GM10248 (cell line): ENCODE measurements at regions not wholly inside any gene's neighbourhood (a gene's known extent, or its start where the extent isn't known, plus 50 kb on each side); places are given as distances from the start of the nearest gene placed in this dataset.

Source experiments
- CTCF ChIA-PET: fragments of 300-600 bp; sonication (Branson Sonifier 250); formaldehyde crosslinking; extraction: SDS; loops from one replicate; lab custom pipeline; 2021; ENCODE audit warnings: antibody characterized with exemption; lab: Yijun Ruan, JAX
- POLR2A ChIA-PET: fragments of 350-650 bp; sonication (Branson Sonifier 250); formaldehyde crosslinking; extraction: SDS; loops from one replicate; lab custom pipeline; 2020; ENCODE audit warnings: antibody characterized with exemption; lab: Yijun Ruan, JAX
- DNase-seq: peaks from one replicate; pipeline ENCODE4 v3.0.0; 2012; ENCODE audit errors: extremely low spot score
- CTCF ChIP-seq: IDR thresholded peaks from 2 replicates; pipeline ENCODE4 v1.5.1; 2012; ENCODE audit warnings: mild to moderate bottlenecking, low read depth; ENCODE audit errors: extremely low read depth, missing control alignments, control extremely low read depth

DNA sequence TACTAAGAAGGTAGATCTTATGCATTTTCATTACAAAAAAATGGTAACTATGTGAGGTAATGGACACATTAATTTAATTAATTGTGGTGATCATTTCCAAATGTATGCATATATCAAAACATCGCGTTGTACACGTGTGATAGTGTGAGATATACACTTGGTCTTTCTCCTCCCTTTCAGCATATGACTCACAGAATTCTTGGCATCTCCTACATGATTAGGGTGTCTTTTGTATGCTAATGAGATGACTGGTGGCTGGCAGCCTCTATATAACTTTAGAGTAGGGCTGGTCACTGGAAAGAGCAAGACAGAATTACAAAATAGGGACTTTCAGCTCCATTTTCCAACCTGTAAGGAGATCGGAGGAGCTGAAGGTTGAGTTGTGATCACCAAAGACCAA is 1167.6 kb downstream of the CDH12 start:
- POLR2A ChIA-PET: no interaction called here

DNA sequence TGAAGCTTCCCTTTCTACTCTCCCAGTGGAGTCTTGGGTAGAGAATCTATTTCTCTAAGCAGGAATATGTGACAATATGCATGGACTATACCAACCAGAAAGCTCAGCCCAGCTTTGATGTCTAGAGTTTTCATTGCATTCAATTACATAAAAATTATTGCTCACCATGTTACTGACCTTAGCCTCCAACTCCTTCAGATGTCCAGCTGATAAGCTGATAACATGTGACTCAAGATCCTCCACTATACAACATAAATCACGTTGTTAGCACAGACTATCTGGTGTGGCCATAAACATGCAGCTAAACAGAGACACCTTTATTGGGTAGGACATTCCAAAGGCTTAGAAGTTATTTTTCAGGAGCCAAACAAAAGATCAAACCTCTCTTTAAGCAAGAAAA is 1168.2 kb downstream of the CDH12 start:
- no peak for TF ChIP-seq CTCF
- ChIA-PET CTCF (interaction anchor here (0.9 to 1.3 kb wide), 2 partner anchors 9 to 10 kb away, joined by 3 read pairs; no protein-coding TSS in a partner anchor), POLR2A (no interaction called here)
- DNase-seq: no peak

More for the DNA sequence above, 1167.6 kb downstream of the CDH12 start:
- CTCF ChIA-PET: interaction anchor here (0.9 to 1.3 kb wide), 2 partner anchors 9 to 11 kb away, joined by 3 read pairs; no protein-coding TSS in a partner anchor
- no peak for DNase-seq
- no peak for TF ChIP-seq CTCF

DNA sequence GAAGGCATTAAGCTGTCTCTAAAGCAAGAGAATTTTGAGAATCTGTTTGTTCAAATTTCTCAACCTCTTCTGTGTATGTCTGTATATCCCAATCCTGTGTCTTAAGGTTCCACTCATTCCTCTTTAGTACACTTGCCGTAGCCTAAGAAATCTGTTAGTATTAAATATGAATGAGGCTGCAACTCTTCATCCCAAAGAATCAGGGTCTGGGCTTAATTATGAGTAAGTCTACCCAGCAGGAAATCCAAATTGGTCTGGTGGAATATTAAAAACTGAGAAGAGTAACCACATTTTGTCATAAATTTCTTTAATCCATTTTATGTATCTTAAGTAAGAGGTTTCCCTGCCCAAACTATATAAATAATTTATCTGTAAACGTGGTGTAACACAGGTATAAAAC is 1171.2 kb downstream of the CDH12 start:
- no peak for DNase-seq
- POLR2A ChIA-PET: no interaction called here
- TF ChIP-seq CTCF: no peak
- CTCF ChIA-PET: no interaction called here

GRCh38 chr5:21680641-21681040 is 1172.5 kb downstream of the CDH12 start:
- CTCF ChIA-PET: no interaction called here
- TF ChIP-seq CTCF: no peak
- POLR2A ChIA-PET: no interaction called here
- DNase-seq: no peak

DNA sequence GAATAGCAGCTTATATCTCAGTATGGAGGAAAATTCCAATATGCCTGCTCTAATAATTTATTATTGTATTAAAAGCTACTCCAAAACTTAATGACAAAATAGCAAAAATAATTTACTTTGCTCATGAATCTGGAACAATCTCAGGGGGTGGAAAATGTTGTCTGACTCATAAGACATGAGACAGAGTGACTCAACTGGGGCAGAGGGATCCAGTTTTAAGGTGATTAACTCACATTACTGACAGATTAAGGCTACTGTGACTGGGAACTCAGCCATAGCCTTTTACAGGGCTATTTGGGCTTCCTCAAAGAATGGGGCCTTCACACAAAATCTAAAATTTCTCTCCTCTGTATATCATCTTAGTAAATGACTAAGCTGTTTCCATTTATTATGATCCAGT is 1172.9 kb downstream of the CDH12 start:
- no peak for DNase-seq
- TF ChIP-seq CTCF: no peak
- CTCF ChIA-PET: interaction anchor here (1.4 kb wide), 1 partner anchor 17 kb away, joined by 5 read pairs; no protein-coding TSS in a partner anchor
- POLR2A ChIA-PET: no interaction called here

- no peak for TF ChIP-seq CTCF
- POLR2A ChIA-PET: no interaction called here
- CTCF ChIA-PET: interaction anchor here (1.0 kb wide), 1 partner anchor 22 kb away, joined by 3 read pairs; no protein-coding TSS in a partner anchor
- no peak for DNase-seq
Measured at GRCh38 chr5:21678526-21678925, 1174.6 kb downstream of the CDH12 start.
